ENCODE measurements at regions not wholly inside any gene's neighbourhood (a gene's known extent, or its start where the extent isn't known, plus 50 kb on each side); places are given as distances from the start of the nearest gene placed in this dataset.

DNA sequence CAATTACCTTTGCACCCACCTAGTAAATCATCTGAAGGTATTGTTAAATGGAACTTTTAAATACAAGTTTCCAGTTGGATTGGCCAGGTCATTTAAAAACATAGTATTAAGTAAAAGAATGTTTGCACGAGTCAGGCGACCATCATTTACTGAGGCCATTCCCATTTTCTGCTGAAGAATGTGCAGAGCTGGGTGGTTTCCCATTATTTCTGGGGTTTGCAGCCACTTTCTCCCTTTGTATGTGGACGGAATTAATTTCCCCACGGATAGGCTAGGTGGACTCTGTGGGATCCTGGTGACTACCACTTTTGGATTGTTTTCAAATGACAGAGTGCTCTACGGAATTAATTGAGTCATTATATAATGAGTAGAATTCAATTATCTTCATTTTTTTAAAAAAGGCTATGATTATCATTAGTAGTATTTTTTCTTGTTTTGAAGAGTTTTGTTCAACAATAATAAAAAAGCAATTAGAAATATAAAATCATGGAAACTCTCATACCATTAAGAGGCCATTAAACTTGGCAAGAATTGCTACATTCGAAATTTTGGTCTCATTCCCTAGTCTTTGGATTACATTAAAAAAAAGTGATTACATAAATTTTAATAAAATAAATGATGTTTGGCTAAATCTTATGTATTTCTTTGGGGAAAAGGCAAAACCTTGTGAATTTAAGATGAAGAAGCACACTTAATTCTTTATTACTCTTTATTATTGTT is 120.4 kb upstream of the FZD8 start:
- Histone ChIP-seq H3K9me2 (ENCODE audit: insufficient read depth) (no peaks in the 10 kb centered on the region), H3K36me3 (ENCODE audit: control insufficient read depth in 1 of 2, insufficient read depth in 2 of 2, low read length in 2 of 2) (no peaks in the 10 kb centered on the region), H2AFZ (ENCODE audit: low read depth, low read length, poor library complexity, severe bottlenecking) (no peak overlapping the region), H3K9me3 (ENCODE audit: control insufficient read depth in 1 of 2, insufficient read depth in 1 of 2, low read depth in 1 of 2, low read length in 2 of 2) (no peaks in the 10 kb centered on the region), H3K4me1 (ENCODE audit: control insufficient read depth in 1 of 2, insufficient read depth in 2 of 2, low read length in 2 of 2) (no peaks in the 10 kb centered on the region), H3K4me3 (replicated peaks in 1 of 2; ENCODE audit: low read depth in 1 of 2, low read length in 2 of 2) (no peak overlapping the region), H3K27ac (ENCODE audit: low read depth, low read length) (no peak overlapping the region), H3K27me3 (ENCODE audit: insufficient read depth, low read length) (peaks cover 3% of the 10 kb centered on the region; the same call in 1 of the 2 replicates), H3K79me2 (ENCODE audit: insufficient read depth, low read length) (no peaks in the 10 kb centered on the region), H4K20me1 (ENCODE audit: insufficient read depth) (no peaks in the 10 kb centered on the region), H3K4me2 (ENCODE audit: low read length) (no peak overlapping the region), H3K9ac (ENCODE audit: low read length) (no peak overlapping the region)
- ChIA-PET POLR2A (no interaction called here), RAD21 (ENCODE audit: low non-redundant PET in 1 of 2, low total read pairs in 2 of 2, uncharacterized antibody in 2 of 2, unreplicated experiment in 2 of 2) (no interaction called here), CTCF (no interaction called here)
- BruUV-seq (replicated peaks), result no TSS peak
- TF ChIP-seq EGR1 (IDR thresholded peaks at IDR 0.05; ENCODE audit: low read depth), result no peak
- TF ChIP-seq FOSL1 (IDR thresholded peaks at IDR 0.05; ENCODE audit: low read depth), result no peak
- TF ChIP-seq ELF1 (IDR thresholded peaks at IDR 0.05; ENCODE audit: borderline replicate concordance, low read depth), result no peak
- TF ChIP-seq JUND (IDR thresholded peaks at IDR 0.05), result no peak
- intact Hi-C loops (cut with micrococcal nuclease), result no loop called here
- DNase-seq (ENCODE audit: low read depth, low spot score) (no peak), ATAC-seq (no peak)

DNA sequence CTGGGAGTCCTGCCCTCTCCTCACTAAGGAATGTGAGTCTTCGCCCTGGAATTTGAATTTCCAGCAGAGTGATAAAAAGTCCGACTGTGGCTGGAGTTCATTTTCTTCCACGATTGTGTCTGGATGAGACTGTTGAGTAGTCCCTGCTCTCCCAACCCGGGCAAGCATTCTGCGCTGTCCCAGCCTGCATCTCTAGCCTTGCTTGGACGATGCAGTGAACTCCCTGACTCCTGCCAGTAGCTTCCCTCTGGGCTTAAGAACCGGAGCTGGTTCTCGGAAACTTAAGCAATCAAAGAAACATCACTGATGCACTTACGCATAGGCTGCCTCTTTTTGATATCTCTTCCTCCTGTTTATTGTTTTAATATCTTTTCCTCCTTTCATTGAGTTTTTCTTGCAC is 116.0 kb upstream of the FZD8 start:
- Histone ChIP-seq H3K4me2 (ENCODE audit: low read length) (no peak overlapping the region), H3K9ac (ENCODE audit: low read length) (no peak overlapping the region), H3K9me3 (ENCODE audit: control insufficient read depth in 1 of 2, insufficient read depth in 1 of 2, low read depth in 1 of 2, low read length in 2 of 2) (no peaks in the 10 kb centered on the region), H3K9me2 (ENCODE audit: insufficient read depth) (no peaks in the 10 kb centered on the region), H4K20me1 (ENCODE audit: insufficient read depth) (no peaks in the 10 kb centered on the region), H3K27me3 (ENCODE audit: insufficient read depth, low read length) (peaks cover 5% of the 10 kb centered on the region; the same call in 1 of the 2 replicates), H3K36me3 (ENCODE audit: control insufficient read depth in 1 of 2, insufficient read depth in 2 of 2, low read length in 2 of 2) (no peaks in the 10 kb centered on the region), H2AFZ (ENCODE audit: low read depth, low read length, poor library complexity, severe bottlenecking) (no peak overlapping the region), H3K27ac (ENCODE audit: low read depth, low read length) (no peak overlapping the region), H3K79me2 (ENCODE audit: insufficient read depth, low read length) (no peaks in the 10 kb centered on the region), H3K4me3 (replicated peaks in 1 of 2; ENCODE audit: low read depth in 1 of 2, low read length in 2 of 2) (no peak overlapping the region), H3K4me1 (ENCODE audit: control insufficient read depth in 1 of 2, insufficient read depth in 2 of 2, low read length in 2 of 2) (no peaks in the 10 kb centered on the region)
- intact Hi-C loops (cut with micrococcal nuclease), result no loop called here
- RAD21 ChIA-PET (ENCODE audit: low non-redundant PET in 1 of 2, low total read pairs in 2 of 2, uncharacterized antibody in 2 of 2, unreplicated experiment in 2 of 2), result no interaction called here
- TF ChIP-seq EGR1 (IDR thresholded peaks at IDR 0.05; ENCODE audit: low read depth) (no peak), TCF7L2 (IDR thresholded peaks at IDR 0.05; ENCODE audit: borderline replicate concordance, extremely low read depth, insufficient read depth, insufficient read length) (no peak), SP1 (IDR thresholded peaks at IDR 0.05; ENCODE audit: low read depth) (no peak), SRF (IDR thresholded peaks at IDR 0.05; ENCODE audit: low read depth) (no peak), YY1 (IDR thresholded peaks at IDR 0.05; ENCODE audit: extremely low read depth, insufficient replicate concordance, low read depth, low read length) (no peak)
- TF ChIP-seq, protein P1, sequence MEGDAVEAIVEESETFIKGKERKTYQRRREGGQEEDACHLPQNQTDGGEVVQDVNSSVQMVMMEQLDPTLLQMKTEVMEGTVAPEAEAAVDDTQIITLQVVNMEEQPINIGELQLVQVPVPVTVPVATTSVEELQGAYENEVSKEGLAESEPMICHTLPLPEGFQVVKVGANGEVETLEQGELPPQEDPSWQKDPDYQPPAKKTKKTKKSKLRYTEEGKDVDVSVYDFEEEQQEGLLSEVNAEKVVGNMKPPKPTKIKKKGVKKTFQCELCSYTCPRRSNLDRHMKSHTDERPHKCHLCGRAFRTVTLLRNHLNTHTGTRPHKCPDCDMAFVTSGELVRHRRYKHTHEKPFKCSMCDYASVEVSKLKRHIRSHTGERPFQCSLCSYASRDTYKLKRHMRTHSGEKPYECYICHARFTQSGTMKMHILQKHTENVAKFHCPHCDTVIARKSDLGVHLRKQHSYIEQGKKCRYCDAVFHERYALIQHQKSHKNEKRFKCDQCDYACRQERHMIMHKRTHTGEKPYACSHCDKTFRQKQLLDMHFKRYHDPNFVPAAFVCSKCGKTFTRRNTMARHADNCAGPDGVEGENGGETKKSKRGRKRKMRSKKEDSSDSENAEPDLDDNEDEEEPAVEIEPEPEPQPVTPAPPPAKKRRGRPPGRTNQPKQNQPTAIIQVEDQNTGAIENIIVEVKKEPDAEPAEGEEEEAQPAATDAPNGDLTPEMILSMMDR (IDR thresholded peaks at IDR 0.05 in 2 of 3, conservative IDR thresholded peaks at IDR 0.05 in 1 of 3; ENCODE audit: borderline replicate concordance in 1 of 3, insufficient read depth in 1 of 3, low read depth in 2 of 3, low read length in 2 of 3), result no peak
- TF ChIP-seq, protein P2, sequence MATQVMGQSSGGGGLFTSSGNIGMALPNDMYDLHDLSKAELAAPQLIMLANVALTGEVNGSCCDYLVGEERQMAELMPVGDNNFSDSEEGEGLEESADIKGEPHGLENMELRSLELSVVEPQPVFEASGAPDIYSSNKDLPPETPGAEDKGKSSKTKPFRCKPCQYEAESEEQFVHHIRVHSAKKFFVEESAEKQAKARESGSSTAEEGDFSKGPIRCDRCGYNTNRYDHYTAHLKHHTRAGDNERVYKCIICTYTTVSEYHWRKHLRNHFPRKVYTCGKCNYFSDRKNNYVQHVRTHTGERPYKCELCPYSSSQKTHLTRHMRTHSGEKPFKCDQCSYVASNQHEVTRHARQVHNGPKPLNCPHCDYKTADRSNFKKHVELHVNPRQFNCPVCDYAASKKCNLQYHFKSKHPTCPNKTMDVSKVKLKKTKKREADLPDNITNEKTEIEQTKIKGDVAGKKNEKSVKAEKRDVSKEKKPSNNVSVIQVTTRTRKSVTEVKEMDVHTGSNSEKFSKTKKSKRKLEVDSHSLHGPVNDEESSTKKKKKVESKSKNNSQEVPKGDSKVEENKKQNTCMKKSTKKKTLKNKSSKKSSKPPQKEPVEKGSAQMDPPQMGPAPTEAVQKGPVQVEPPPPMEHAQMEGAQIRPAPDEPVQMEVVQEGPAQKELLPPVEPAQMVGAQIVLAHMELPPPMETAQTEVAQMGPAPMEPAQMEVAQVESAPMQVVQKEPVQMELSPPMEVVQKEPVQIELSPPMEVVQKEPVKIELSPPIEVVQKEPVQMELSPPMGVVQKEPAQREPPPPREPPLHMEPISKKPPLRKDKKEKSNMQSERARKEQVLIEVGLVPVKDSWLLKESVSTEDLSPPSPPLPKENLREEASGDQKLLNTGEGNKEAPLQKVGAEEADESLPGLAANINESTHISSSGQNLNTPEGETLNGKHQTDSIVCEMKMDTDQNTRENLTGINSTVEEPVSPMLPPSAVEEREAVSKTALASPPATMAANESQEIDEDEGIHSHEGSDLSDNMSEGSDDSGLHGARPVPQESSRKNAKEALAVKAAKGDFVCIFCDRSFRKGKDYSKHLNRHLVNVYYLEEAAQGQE (IDR thresholded peaks at IDR 0.05; ENCODE audit: low read depth), result no peak
- TF ChIP-seq, protein P3, sequence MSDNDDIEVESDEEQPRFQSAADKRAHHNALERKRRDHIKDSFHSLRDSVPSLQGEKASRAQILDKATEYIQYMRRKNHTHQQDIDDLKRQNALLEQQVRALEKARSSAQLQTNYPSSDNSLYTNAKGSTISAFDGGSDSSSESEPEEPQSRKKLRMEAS (IDR thresholded peaks at IDR 0.05), result no peak
- BruUV-seq (replicated peaks), result no TSS peak
- ATAC-seq, result no peak
- DNase-seq (ENCODE audit: low read depth, low spot score), result no peak
- POLR2A ChIA-PET, result no interaction called here
- CTCF ChIA-PET, result no interaction called here
